ENCODE measurements at regions not wholly inside any gene's neighbourhood (a gene's known extent, or its start where the extent isn't known, plus 50 kb on each side); places are given as distances from the start of the nearest gene placed in this dataset.

- Histone ChIP-seq H3K9me2 (ENCODE audit: insufficient read depth, low read length) (no peaks in the 10 kb centered on the region), H3K27me3 (ENCODE audit: insufficient read depth, low read depth, low read length) (no peaks in the 10 kb centered on the region), H3K27ac (ENCODE audit: low read length) (no peak overlapping the region), H3K9me3 (ENCODE audit: low read length) (peaks cover 5% of the 10 kb centered on the region), H3K4me3 (ENCODE audit: low read length) (no peak overlapping the region), H4K20me1 (ENCODE audit: insufficient read depth) (no peaks in the 10 kb centered on the region), H3K9ac (ENCODE audit: low read length) (no peak overlapping the region), H3K79me2 (replicated peaks; ENCODE audit: insufficient read depth, low read length) (no peaks in the 10 kb centered on the region), H2AFZ (ENCODE audit: low read depth, low read length) (no peak overlapping the region), H3F3A (ENCODE audit: insufficient read depth, low read length, poor library complexity, severe bottlenecking) (no peaks in the 10 kb centered on the region), H3K36me3 (ENCODE audit: insufficient read depth, low read length) (no peaks in the 10 kb centered on the region), H3K4me2 (ENCODE audit: low read length) (no peak overlapping the region)
- TF ChIP-seq EP300 (conservative IDR thresholded peaks at IDR 0.05; ENCODE audit: poor library complexity, severe bottlenecking) (no peak), CTCF (IDR thresholded peaks at IDR 0.05; ENCODE audit: poor library complexity, severe bottlenecking) (no peak), RAD21 (conservative IDR thresholded peaks at IDR 0.05) (no peak), SMC3 (conservative IDR thresholded peaks at IDR 0.05; ENCODE audit: poor library complexity) (no peak), EZH2 (IDR thresholded peaks at IDR 0.05; ENCODE audit: borderline replicate concordance, insufficient read depth, low read length, poor library complexity, severe bottlenecking) (no peak), MXI1 (conservative IDR thresholded peaks at IDR 0.05; ENCODE audit: poor library complexity, severe bottlenecking) (no peak), POLR2AphosphoS5 (IDR thresholded peaks at IDR 0.05) (no peak)
Measured at GRCh38 chr9:135229701-135230385, 142.4 kb downstream of the OLFM1 start.

- no peak overlapping the region for H3K4me2 ChIP-seq (ENCODE audit: low read length)
- no peaks in the 10 kb centered on the region for H3K27me3 ChIP-seq (ENCODE audit: insufficient read depth, low read depth, low read length)
- no peaks in the 10 kb centered on the region for H3F3A ChIP-seq (ENCODE audit: insufficient read depth, low read length, poor library complexity, severe bottlenecking)
- H3K9ac ChIP-seq (ENCODE audit: low read length), result no peak overlapping the region
- H2AFZ ChIP-seq (ENCODE audit: low read depth, low read length), result no peak overlapping the region
- H3K4me3 ChIP-seq (ENCODE audit: low read length), result no peak overlapping the region
- H3K9me3 ChIP-seq (ENCODE audit: low read length), result peaks cover 5% of the 10 kb centered on the region
- no peaks in the 10 kb centered on the region for H4K20me1 ChIP-seq (ENCODE audit: insufficient read depth)
- no peaks in the 10 kb centered on the region for H3K9me2 ChIP-seq (ENCODE audit: insufficient read depth, low read length)
- no peaks in the 10 kb centered on the region for H3K79me2 ChIP-seq (replicated peaks; ENCODE audit: insufficient read depth, low read length)
- H3K36me3 ChIP-seq (ENCODE audit: insufficient read depth, low read length), result no peaks in the 10 kb centered on the region
- TF ChIP-seq MXI1 (conservative IDR thresholded peaks at IDR 0.05; ENCODE audit: poor library complexity, severe bottlenecking), result no peak
- TF ChIP-seq EZH2 (IDR thresholded peaks at IDR 0.05; ENCODE audit: borderline replicate concordance, insufficient read depth, low read length, poor library complexity, severe bottlenecking), result no peak
- no peak for TF ChIP-seq TAF1 (IDR thresholded peaks at IDR 0.05; ENCODE audit: low read depth)
- TF ChIP-seq REST (IDR thresholded peaks at IDR 0.05; ENCODE audit: borderline replicate concordance), result no peak
- no peak overlapping the region for H3K27ac ChIP-seq (ENCODE audit: low read length)
Measured at GRCh38 chr9:135230386-135230765, 142.9 kb downstream of the OLFM1 start.
